ENCODE measurements at regions not wholly inside any gene's neighbourhood (a gene's known extent, or its start where the extent isn't known, plus 50 kb on each side); places are given as distances from the start of the nearest gene placed in this dataset.

GRCh38 chr5:122219436-122220166 is 90.3 kb downstream of the ZNF474 start (continued):
- TF ChIP-seq E2F8 (IDR thresholded peaks at IDR 0.05; ENCODE audit: low read depth, partially characterized antibody) = no peak

- Histone ChIP-seq H3K27me3 (replicated peaks in 1 of 2; ENCODE audit: control insufficient read depth in 2 of 2, insufficient read depth in 2 of 2, low read length in 1 of 2) (no peaks in the 10 kb centered on the region), H3K4me1 (ENCODE audit: control insufficient read depth, insufficient read depth, low read length) (no peaks in the 10 kb centered on the region), H3K27ac (ENCODE audit: control insufficient read depth, insufficient read depth) (no peak overlapping the region), H2AFZ (ENCODE audit: control insufficient read depth, low read depth, low read length) (no peak overlapping the region), H3K9ac (ENCODE audit: control insufficient read depth, insufficient read depth, low read length) (no peak overlapping the region), H4K20me1 (ENCODE audit: control insufficient read depth, insufficient read depth) (no peaks in the 10 kb centered on the region), H3K9me3 (replicated peaks; ENCODE audit: control insufficient read depth, insufficient read depth, low read length) (no peaks in the 10 kb centered on the region), H3K36me3 (ENCODE audit: control insufficient read depth in 2 of 2, insufficient read depth in 2 of 2, low read length in 1 of 2) (no peaks in the 10 kb centered on the region), H3K79me2 (ENCODE audit: control insufficient read depth, insufficient read depth, low read length) (no peaks in the 10 kb centered on the region), H3K4me3 (no peak overlapping the region), H3K4me2 (ENCODE audit: control insufficient read depth, insufficient read depth) (no peak overlapping the region)
- FAIRE-seq = no peak
- in situ Hi-C loops (cut with MboI) (no loop called here), intact Hi-C loops (cut with micrococcal nuclease; ENCODE audit: unreplicated experiment) (no loop called here)
- ChIA-PET POLR2A (no interaction called here), SMC1A (ENCODE audit: uncharacterized antibody, unreplicated experiment) (no interaction called here), CTCF (no interaction called here), RAD21 (ENCODE audit: unreplicated experiment) (no interaction called here)
- no TSS peak for BruUV-seq (replicated peaks)
- ATAC-seq = no peak
- no peak for DNase-seq (ENCODE audit: low read depth, low spot score)
- 57% methylated on average over 5 of the region's 5 CpGs for WGBS (ENCODE audit: insufficient coverage, insufficient replicate concordance, low lambda C conversion rate, missing lambda C conversion rate)
- no peak for TF ChIP-seq SMC3 (IDR thresholded peaks at IDR 0.05; ENCODE audit: borderline replicate concordance, low read length)
- no peak for TF ChIP-seq USF1 (IDR thresholded peaks at IDR 0.05; ENCODE audit: borderline replicate concordance, extremely low read length, insufficient read depth, low read depth, low read length)
- TF ChIP-seq FOS (IDR thresholded peaks at IDR 0.05; ENCODE audit: borderline replicate concordance, extremely low read depth, insufficient read length) = no peak
- no peak for TF ChIP-seq SUPT20H (IDR thresholded peaks at IDR 0.05; ENCODE audit: borderline replicate concordance, control insufficient read depth, low read depth, low read length)
- TF ChIP-seq SPI1 (IDR thresholded peaks at IDR 0.05; ENCODE audit: borderline replicate concordance, insufficient read depth, low read depth, low read length) = 0 out of 2 replicates have a peak, but pooled peaks have one; percentile 3
Observed at GRCh38 chr5:122220511-122220910, 91.2 kb downstream of the ZNF474 start.

All from GM12878 (cell line).